Cardiac muscle cell (in vitro differentiated cells and primary cell): ENCODE measurements at regions not wholly inside any gene's neighbourhood (a gene's known extent, or its start where the extent isn't known, plus 50 kb on each side); places are given as distances from the start of the nearest gene placed in this dataset.

Experiments used
- DNase-seq, 2 donors: peaks; one replicate each; pipeline versions ENCODE4 v3.0.0 to v3.0.0-alpha.2; 2010 to 2017; ENCODE audit warnings: low read depth in 1 of 2, low spot score in 1 of 2
- H3K27ac ChIP-seq: fragments of 200-600 bp; sonication (generic); 2 replicates; pipeline ENCODE4 v1.5.1; 2016
- H3K27me3 ChIP-seq: fragments of 200-600 bp; sonication (generic); 2 replicates; pipeline ENCODE4 v1.6.0; 2016; ENCODE audit warnings: control low read depth
- H3K36me3 ChIP-seq: fragments of 200-600 bp; sonication (generic); 2 replicates; pipeline ENCODE4 v1.5.1; 2016; ENCODE audit warnings: control low read depth
- H3K4me1 ChIP-seq: fragments of 200-600 bp; sonication (generic); 2 replicates; pipeline ENCODE4 v1.8.1; 2017; ENCODE audit warnings: low read depth, mild to moderate bottlenecking, mixed run types
- H3K4me3 ChIP-seq: fragments of 200-600 bp; sonication (generic); 2 replicates; pipeline ENCODE4 v1.5.1; 2016; ENCODE audit warnings: mild to moderate bottlenecking
- H3K9me3 ChIP-seq: fragments of 200-600 bp; sonication (generic); 2 replicates; pipeline ENCODE4 v1.5.1; 2017; ENCODE audit warnings: low read depth, mild to moderate bottlenecking, control low read depth
- CTCF ChIP-seq: IDR thresholded peaks from 2 replicates; pipeline ENCODE4 v1.5.1; 2012; ENCODE audit warnings: low read depth, mild to moderate bottlenecking, low read length

GRCh38 chr18:45409971-45410370 lies 205.3 kb upstream of the SLC14A2 start:
- H3K27ac ChIP-seq: no peak overlapping the region
- DNase-seq: no peak
- no peaks in the 10 kb centered on the region for H3K27me3 ChIP-seq
- H3K4me1 ChIP-seq: no peaks in the 10 kb centered on the region
- no peaks in the 10 kb centered on the region for H3K9me3 ChIP-seq
- no peak for TF ChIP-seq CTCF
- H3K36me3 ChIP-seq: no peaks in the 10 kb centered on the region
- no peak overlapping the region for H3K4me3 ChIP-seq

- DNase-seq: no peak
- H3K36me3 ChIP-seq: no peaks in the 10 kb centered on the region
- no peaks in the 10 kb centered on the region for H3K4me1 ChIP-seq
- H3K9me3 ChIP-seq: no peaks in the 10 kb centered on the region
- TF ChIP-seq CTCF: no peak
- H3K27me3 ChIP-seq: no peaks in the 10 kb centered on the region
- H3K4me3 ChIP-seq: no peak overlapping the region
- no peak overlapping the region for H3K27ac ChIP-seq
Observed at GRCh38 chr18:45412577-45412976, 202.7 kb upstream of the SLC14A2 start.

- H3K4me1 ChIP-seq: no peaks in the 10 kb centered on the region
- H3K27me3 ChIP-seq: no peaks in the 10 kb centered on the region
- no peak for TF ChIP-seq CTCF
- no peak overlapping the region for H3K27ac ChIP-seq
- H3K36me3 ChIP-seq: no peaks in the 10 kb centered on the region
- H3K4me3 ChIP-seq: no peak overlapping the region
- DNase-seq: peak in 1 of 2 donors; percentile 19
- no peaks in the 10 kb centered on the region for H3K9me3 ChIP-seq
Observed at GRCh38 chr18:45413180-45413836, 202.0 kb upstream of the SLC14A2 start.

- Histone ChIP-seq H3K36me3 (no peaks in the 10 kb centered on the region), H3K27ac (no peak overlapping the region)
- no peak for DNase-seq
Observed at GRCh38 chr18:45415614-45416013, 199.7 kb upstream of the SLC14A2 start.

GRCh38 chr18:45416168-45416567 lies 199.1 kb upstream of the SLC14A2 start:
- no peak for DNase-seq
- no peak overlapping the region for H3K27ac ChIP-seq
- H3K27me3 ChIP-seq: no peaks in the 10 kb centered on the region
- no peak overlapping the region for H3K4me3 ChIP-seq
- no peaks in the 10 kb centered on the region for H3K36me3 ChIP-seq
- no peak for TF ChIP-seq CTCF
- no peaks in the 10 kb centered on the region for H3K9me3 ChIP-seq
- H3K4me1 ChIP-seq: no peaks in the 10 kb centered on the region

More at GRCh38 chr18:45415614-45416013, 199.7 kb upstream of the SLC14A2 start:
- no peak for TF ChIP-seq CTCF
- Histone ChIP-seq H3K27me3 (no peaks in the 10 kb centered on the region), H3K9me3 (no peaks in the 10 kb centered on the region), H3K4me3 (no peak overlapping the region), H3K4me1 (no peaks in the 10 kb centered on the region)
